GM23338 (cell line): ENCODE measurements at regions not wholly inside any gene's neighbourhood (a gene's known extent, or its start where the extent isn't known, plus 50 kb on each side); places are given as distances from the start of the nearest gene placed in this dataset.

Experiments used
- ATAC-seq: fragments of 200-7000 bp; cut with Tn5 transposase; 3 replicates; pipeline ENCODE4 v1.9.1; 2020
- DNase-seq: peaks from one replicate; pipeline ENCODE4 v3.0.0-alpha.2; 2015; ENCODE audit warnings: low spot score
- H2AFZ ChIP-seq: fragments of 200-600 bp; sonication (generic); 2 replicates; pipeline ENCODE4 v1.8.0; 2016; ENCODE audit warnings: antibody characterized with exemption, mild to moderate bottlenecking, moderate library complexity
- H3F3A ChIP-seq: fragments of 200-600 bp; sonication (generic); replicated peaks from 2 replicates; pipeline ENCODE4 v1.8.0; 2017; ENCODE audit warnings: antibody characterized with exemption, mixed run types, low read depth
- H3K27ac ChIP-seq: fragments of 200-600 bp; sonication (generic); 2 replicates; pipeline ENCODE4 v1.6.1; 2016; ENCODE audit warnings: low read depth
- H3K27me3 ChIP-seq: fragments of 200-600 bp; sonication (generic); 2 replicates; pipeline ENCODE4 v1.8.0; 2016; ENCODE audit warnings: mild to moderate bottlenecking, mixed run types, moderate library complexity; ENCODE audit not compliant: insufficient read depth
- H3K36me3 ChIP-seq: fragments of 200-600 bp; sonication (generic); 2 replicates; pipeline ENCODE4 v1.8.0; 2016; ENCODE audit warnings: mild to moderate bottlenecking; ENCODE audit not compliant: insufficient read depth
- H3K4me1 ChIP-seq: fragments of 200-600 bp; sonication (generic); 2 replicates; pipeline ENCODE4 v1.8.0; 2016; ENCODE audit warnings: mild to moderate bottlenecking, moderate library complexity; ENCODE audit not compliant: insufficient read depth
- H3K4me2 ChIP-seq: fragments of 200-600 bp; sonication (generic); 2 replicates; pipeline ENCODE4 v1.7.1; 2017; ENCODE audit warnings: mixed run types
- H3K4me3 ChIP-seq: fragments of 200-600 bp; sonication (generic); 2 replicates; pipeline ENCODE4 v1.6.1; 2016; ENCODE audit warnings: mixed run types
- H3K79me2 ChIP-seq: fragments of 200-600 bp; sonication (generic); replicated peaks from 2 replicates; pipeline ENCODE4 v1.8.0; 2017; ENCODE audit warnings: mild to moderate bottlenecking; ENCODE audit not compliant: insufficient read depth
- H3K9me2 ChIP-seq: fragments of 200-600 bp; sonication (generic); 2 replicates; pipeline ENCODE4 v1.8.0; 2017; ENCODE audit not compliant: insufficient read depth
- H4K20me1 ChIP-seq: fragments of 200-600 bp; sonication (generic); replicated peaks from 2 replicates; pipeline ENCODE4 v1.8.0; 2017; ENCODE audit warnings: mild to moderate bottlenecking; ENCODE audit not compliant: insufficient read depth
- H3K27ac Mint-ChIP-seq: 2 replicates; pipeline ENCODE4 v1.8.0; 2020; ENCODE audit warnings: inconsistent platforms, mild to moderate bottlenecking, moderate library complexity, mixed read lengths
- H3K27me3 Mint-ChIP-seq: 3 replicates; pipeline ENCODE4 v1.8.0; 2022; ENCODE audit warnings: low read depth, mild to moderate bottlenecking, moderate library complexity, mixed read lengths, inconsistent platforms; ENCODE audit not compliant: insufficient read depth, poor library complexity
- H3K36me3 Mint-ChIP-seq: 3 replicates; pipeline ENCODE4 v1.8.0; 2021; ENCODE audit warnings: low read depth, mild to moderate bottlenecking, inconsistent platforms, moderate library complexity, mixed read lengths
- H3K4me1 Mint-ChIP-seq: 3 replicates; pipeline ENCODE4 v1.8.0; 2020; ENCODE audit warnings: mild to moderate bottlenecking, inconsistent platforms, mixed read lengths
- H3K4me3 Mint-ChIP-seq: 3 replicates; pipeline ENCODE4 v1.8.0; 2021; ENCODE audit warnings: moderate library complexity, mild to moderate bottlenecking, inconsistent platforms, mixed read lengths
- H3K9me3 Mint-ChIP-seq: 3 replicates; pipeline ENCODE4 v1.8.0; 2020; ENCODE audit warnings: moderate library complexity, mild to moderate bottlenecking, inconsistent platforms, mixed read lengths
- CREB1 ChIP-seq: fragments of 250-450 bp; sonication (Bioruptor Pico); IDR thresholded peaks from 2 replicates; pipeline ENCODE4 v1.5.0; 2020; ENCODE audit warnings: low read depth, mild to moderate bottlenecking, moderate library complexity
- CTCF ChIP-seq, 2 experiments: fragments of 200-600 bp in 1 of 2; sonication (generic) in 1 of 2; conservative IDR thresholded peaks; 2 replicates each; pipeline versions ENCODE4 v1.5.1 to v1.6.1; 2016 to 2017; ENCODE audit warnings: antibody characterized with exemption in 2 of 2, low read depth in 2 of 2, mild to moderate bottlenecking in 2 of 2, moderate library complexity in 1 of 2
- ETS1 ChIP-seq: IDR thresholded peaks from 2 replicates; pipeline ENCODE4 v1.6.1; 2016; ENCODE audit warnings: antibody characterized with exemption
- EZH2 ChIP-seq: fragments of 200-600 bp; sonication (generic); IDR thresholded peaks from one replicate; pipeline ENCODE4 v1.8.0; 2017; ENCODE audit warnings: antibody characterized with exemption, mild to moderate bottlenecking, low read depth; ENCODE audit not compliant: unreplicated experiment
- EZH2phosphoT487 ChIP-seq: fragments of 200-600 bp; sonication (generic); IDR thresholded peaks from one replicate; pipeline ENCODE4 v1.8.1; 2018; ENCODE audit warnings: antibody characterized with exemption; ENCODE audit not compliant: unreplicated experiment
- JUNB ChIP-seq: IDR thresholded peaks from one replicate; pipeline ENCODE4 v1.6.1; 2016; ENCODE audit warnings: antibody characterized with exemption; ENCODE audit not compliant: unreplicated experiment
- NANOG ChIP-seq: IDR thresholded peaks from 2 replicates; pipeline ENCODE4 v1.6.1; 2016; ENCODE audit warnings: antibody characterized with exemption, borderline replicate concordance
- POLR2AphosphoS5 ChIP-seq: IDR thresholded peaks from 2 replicates; pipeline ENCODE4 v1.6.1; 2016; ENCODE audit warnings: antibody characterized with exemption, low read depth
- STAT1 ChIP-seq: IDR thresholded peaks from one replicate; pipeline ENCODE4 v1.6.1; 2016; ENCODE audit warnings: antibody characterized with exemption; ENCODE audit not compliant: unreplicated experiment
- ZNF114 ChIP-seq: fragments of 250-450 bp; sonication (Bioruptor Pico); IDR thresholded peaks from 2 replicates; pipeline ENCODE4 v1.5.0; 2020; ENCODE audit warnings: mild to moderate bottlenecking, moderate library complexity
- ZNF331 ChIP-seq: fragments of 250-450 bp; sonication (Bioruptor Pico); IDR thresholded peaks from 2 replicates; pipeline ENCODE4 v1.5.0; 2020; ENCODE audit warnings: low read depth, mild to moderate bottlenecking, moderate library complexity
- ZNF462 ChIP-seq: fragments of 250-450 bp; sonication (Bioruptor Pico); IDR thresholded peaks from 2 replicates; pipeline ENCODE4 v1.5.0; 2020; ENCODE audit warnings: mild to moderate bottlenecking, moderate library complexity

GRCh38 chr15:70311821-70312220 lies 214.1 kb upstream of the TLE3 start:
- H3K4me3 Mint-ChIP-seq = no peak overlapping the region
- no peaks in the 10 kb centered on the region; the same call in 1 of the 3 replicates for H3K9me3 Mint-ChIP-seq
- no peaks in the 10 kb centered on the region for H3K27me3 ChIP-seq
- H3K36me3 Mint-ChIP-seq = no peaks in the 10 kb centered on the region
- H3K27me3 Mint-ChIP-seq = peaks cover 6% of the 10 kb centered on the region
- no peak overlapping the region for H3K4me3 ChIP-seq
- TF ChIP-seq EZH2phosphoT487 = no peak
- no peak for TF ChIP-seq STAT1
- TF ChIP-seq CTCF (conservative IDR thresholded peaks at IDR 0.05; ENCODE audit: low read depth in 2 of 2) = no peak
- no peak for TF ChIP-seq EZH2
- no peak for TF ChIP-seq CREB1 (CRISPR knock-in tag)
- no peak for TF ChIP-seq JUNB
- no peak for TF ChIP-seq NANOG
- no peak for TF ChIP-seq POLR2AphosphoS5
- no peaks in the 10 kb centered on the region for H3K79me2 ChIP-seq
- no peaks in the 10 kb centered on the region for H3K36me3 ChIP-seq
- no peak overlapping the region for H3K27ac ChIP-seq
- H2AFZ ChIP-seq = no peak overlapping the region
- H3K4me1 Mint-ChIP-seq = peaks cover 23% of the 10 kb centered on the region
- peaks cover 10% of the 10 kb centered on the region; the same call in 1 of the 2 replicates for H3K9me2 ChIP-seq
- peaks cover 21% of the 10 kb centered on the region for H3K4me1 ChIP-seq
- H3F3A ChIP-seq = no peaks in the 10 kb centered on the region
- ATAC-seq (no peak), DNase-seq (no peak)
- H3K27ac Mint-ChIP-seq = no peak overlapping the region
- H4K20me1 ChIP-seq = no peaks in the 10 kb centered on the region
- no peak overlapping the region for H3K4me2 ChIP-seq

GRCh38 chr15:70309716-70310115 lies 212.0 kb upstream of the TLE3 start:
- H3K79me2 ChIP-seq = no peaks in the 10 kb centered on the region
- H3K4me2 ChIP-seq = no peak overlapping the region
- Mint-ChIP-seq H3K9me3 (no peaks in the 10 kb centered on the region; the same call in 1 of the 3 replicates), H3K36me3 (no peaks in the 10 kb centered on the region), H3K4me1 (peaks cover 18% of the 10 kb centered on the region), H3K27ac (no peak overlapping the region), H3K4me3 (no peak overlapping the region), H3K27me3 (peaks cover 4% of the 10 kb centered on the region)
- peaks cover 10% of the 10 kb centered on the region; the same call in 1 of the 2 replicates for H3K9me2 ChIP-seq
- no peaks in the 10 kb centered on the region for H3K27me3 ChIP-seq
- peak; percentile 43; the same call in 2 of the 3 replicates for ATAC-seq
- no peak overlapping the region for H2AFZ ChIP-seq
- no peaks in the 10 kb centered on the region for H3F3A ChIP-seq
- DNase-seq = peak; percentile 46
- H3K4me3 ChIP-seq = no peak overlapping the region
- peaks cover 12% of the 10 kb centered on the region for H3K4me1 ChIP-seq
- H4K20me1 ChIP-seq = no peaks in the 10 kb centered on the region
- no peaks in the 10 kb centered on the region for H3K36me3 ChIP-seq
- TF ChIP-seq CREB1 (CRISPR knock-in tag) (no peak), ETS1 (no peak), ZNF331 (CRISPR knock-in tag) (no peak), EZH2phosphoT487 (no peak), ZNF462 (CRISPR knock-in tag) (no peak), ZNF114 (CRISPR knock-in tag) (no peak), EZH2 (no peak), JUNB (no peak), POLR2AphosphoS5 (no peak)
- no peak overlapping the region for H3K27ac ChIP-seq
